Neural cell (in vitro differentiated cells): ENCODE measurements at regions not wholly inside any gene's neighbourhood (a gene's known extent, or its start where the extent isn't known, plus 50 kb on each side); places are given as distances from the start of the nearest gene placed in this dataset.

Experiments
- CTCF ChIP-seq: fragments of 450-650 bp; IDR thresholded peaks from 2 replicates; pipeline ENCODE4 v1.5.1; 2014; ENCODE audit warnings: antibody characterized with exemption, mild to moderate bottlenecking, moderate library complexity; ENCODE audit not compliant: poor library complexity, severe bottlenecking
- EP300 ChIP-seq: fragments of 450-650 bp; conservative IDR thresholded peaks from 2 replicates; pipeline ENCODE4 v1.6.1; 2014; ENCODE audit warnings: antibody characterized with exemption, mild to moderate bottlenecking, moderate library complexity; ENCODE audit not compliant: poor library complexity, severe bottlenecking
- POLR2AphosphoS5 ChIP-seq: IDR thresholded peaks from 2 replicates; pipeline ENCODE4 v1.6.1; 2012
- RAD21 ChIP-seq: fragments of 450-650 bp; conservative IDR thresholded peaks from 2 replicates; pipeline ENCODE4 v1.6.1; 2014; ENCODE audit warnings: antibody characterized with exemption, mild to moderate bottlenecking, moderate library complexity
- REST ChIP-seq: IDR thresholded peaks from 2 replicates; pipeline ENCODE4 v1.6.1; 2012; ENCODE audit warnings: borderline replicate concordance
- TAF1 ChIP-seq: IDR thresholded peaks from 2 replicates; pipeline ENCODE4 v1.6.1; 2012; ENCODE audit warnings: low read depth

GRCh38 chr5:74945561-74946165, 79.5 kb upstream of the FAM169A start:
- TF ChIP-seq CTCF (no peak), POLR2AphosphoS5 (no peak), RAD21 (no peak), TAF1 (no peak), EP300 (no peak), REST (no peak)
